HG03025 (cell line): ENCODE measurements at regions not wholly inside any gene's neighbourhood (a gene's known extent, or its start where the extent isn't known, plus 50 kb on each side); places are given as distances from the start of the nearest gene placed in this dataset.
"Not testable (repeated sequence)": the region's sequence is repeated elsewhere in the genome, so short reads cannot be mapped to it uniquely, and the experiment has no call there.

ENCODE experiments used
- ATAC-seq: cut with Tn5 transposase; IDR thresholded peaks from one replicate; pipeline ENCODE4 v1.9.1; 2021; ENCODE audit warnings: mild to moderate bottlenecking, moderate library complexity; ENCODE audit not compliant: unreplicated experiment, low FRiP score

- ATAC-seq: no peak
Observed at GRCh38 chrX:117511379-117511778, 605.2 kb downstream of the KLHL13 start.

DNA sequence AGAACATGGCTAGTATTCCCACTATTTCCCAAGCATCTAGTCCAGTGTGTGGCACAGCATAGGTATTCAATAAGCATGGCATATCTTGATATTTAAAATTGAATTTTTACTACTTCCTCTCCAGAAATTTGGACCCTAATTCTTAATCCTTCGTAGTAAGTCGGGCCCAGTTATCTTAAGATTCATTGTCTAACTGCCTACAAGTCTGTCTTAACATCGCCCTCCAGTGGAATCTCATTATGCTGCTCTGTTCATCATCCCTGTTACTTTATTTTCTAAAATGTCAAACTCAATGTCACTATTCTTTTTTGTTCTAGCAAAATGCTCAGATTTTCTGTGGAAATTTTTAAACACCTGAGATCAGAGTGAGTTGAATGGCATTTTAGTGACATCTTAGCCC, 606.2 kb downstream of the KLHL13 start:
- no peak for ATAC-seq

DNA sequence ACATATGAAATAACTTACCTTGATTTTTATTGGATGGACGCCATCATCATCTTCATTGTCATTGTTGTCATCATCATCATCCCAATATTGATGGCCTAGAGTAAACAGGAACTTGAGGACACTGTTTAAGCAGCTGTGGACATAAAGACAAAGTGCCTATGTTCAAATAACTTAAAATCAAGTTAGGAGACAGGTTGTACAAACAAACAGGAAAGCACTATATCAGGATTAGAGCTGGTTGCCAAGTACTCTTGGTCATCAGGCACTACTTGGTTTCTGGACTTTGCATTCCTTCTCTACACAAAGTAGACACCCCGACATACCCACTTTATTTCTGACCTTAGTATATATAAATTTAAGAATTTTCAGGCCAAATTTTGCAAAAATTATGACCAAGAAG, 608.6 kb downstream of the KLHL13 start:
- no peak for ATAC-seq

DNA sequence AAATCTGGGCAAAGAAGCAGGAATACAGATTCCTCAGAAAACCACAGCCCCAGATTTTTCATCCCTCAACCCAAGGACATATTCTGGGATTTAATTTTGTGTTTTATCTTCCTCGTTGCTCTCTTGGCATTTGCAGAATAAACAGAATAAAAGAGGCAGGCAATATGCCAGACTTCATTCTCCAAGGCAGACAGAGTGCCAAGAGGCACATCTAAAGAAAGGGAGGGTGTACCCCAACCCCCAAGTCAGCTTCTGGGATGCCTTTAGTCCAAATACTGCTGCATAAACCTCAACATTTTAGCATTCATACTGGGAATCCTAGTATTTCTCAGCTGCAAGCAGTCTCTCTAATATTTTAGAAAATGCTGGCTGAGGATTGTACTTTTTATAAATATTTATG, 629.2 kb downstream of the KLHL13 start:
- no peak for ATAC-seq

GRCh38 chrX:117483950-117484349, 632.7 kb downstream of the KLHL13 start:
- no peak for ATAC-seq

DNA sequence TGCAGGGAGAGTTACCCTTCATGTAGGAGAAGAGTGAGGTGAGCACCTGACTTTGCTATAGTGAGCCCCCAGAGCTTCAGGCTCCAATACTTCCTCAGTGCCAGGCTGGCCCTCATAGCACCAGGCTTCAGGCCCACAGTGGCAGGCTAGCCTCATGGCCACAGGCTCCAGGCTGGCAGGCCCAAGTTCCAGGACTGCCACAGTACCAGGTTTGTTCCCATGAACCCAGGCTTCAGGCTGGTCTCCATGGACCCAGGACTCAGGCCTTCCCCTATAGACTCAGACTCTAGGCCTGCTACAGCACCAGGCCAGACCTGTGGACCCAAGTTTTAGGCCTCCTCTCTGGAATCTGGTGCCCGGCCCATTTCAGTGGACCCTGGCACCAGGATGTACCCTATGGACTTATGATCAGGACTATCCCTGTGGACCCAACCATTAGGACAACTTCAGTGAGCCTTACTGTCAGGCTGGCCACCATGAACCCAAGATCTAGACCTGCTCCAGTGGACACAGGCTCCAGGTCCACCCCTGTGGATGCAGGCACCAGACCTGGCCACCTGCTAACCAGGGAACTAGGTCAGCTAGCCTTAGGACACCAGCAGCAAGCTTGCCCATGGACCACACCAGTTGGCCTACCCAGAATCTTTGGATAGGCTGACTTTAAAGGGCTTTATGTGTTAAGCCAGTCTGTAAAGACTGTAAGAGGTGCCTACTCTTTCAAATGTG, 658.2 kb downstream of the KLHL13 start:
- ATAC-seq: no peak

DNA sequence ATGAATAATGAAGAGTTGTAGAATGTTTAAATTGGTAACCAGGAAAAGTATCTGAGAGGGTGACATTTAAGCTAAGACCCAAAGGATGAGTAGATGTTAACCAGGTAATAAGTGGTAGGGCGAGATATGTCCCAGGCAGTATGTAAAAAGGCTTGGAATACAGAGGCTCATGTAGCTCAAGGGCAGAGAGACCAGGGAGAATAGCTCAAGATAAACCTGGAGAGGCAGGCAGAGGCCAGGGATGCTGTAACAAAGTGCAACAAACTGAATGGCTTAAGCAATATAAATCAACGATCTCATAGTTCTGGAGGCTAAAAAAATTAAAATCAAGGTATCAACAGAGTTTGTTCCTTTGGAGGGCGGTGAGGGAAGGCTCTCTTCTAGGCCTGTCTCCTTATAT, 660.8 kb downstream of the KLHL13 start:
- no peak for ATAC-seq

DNA sequence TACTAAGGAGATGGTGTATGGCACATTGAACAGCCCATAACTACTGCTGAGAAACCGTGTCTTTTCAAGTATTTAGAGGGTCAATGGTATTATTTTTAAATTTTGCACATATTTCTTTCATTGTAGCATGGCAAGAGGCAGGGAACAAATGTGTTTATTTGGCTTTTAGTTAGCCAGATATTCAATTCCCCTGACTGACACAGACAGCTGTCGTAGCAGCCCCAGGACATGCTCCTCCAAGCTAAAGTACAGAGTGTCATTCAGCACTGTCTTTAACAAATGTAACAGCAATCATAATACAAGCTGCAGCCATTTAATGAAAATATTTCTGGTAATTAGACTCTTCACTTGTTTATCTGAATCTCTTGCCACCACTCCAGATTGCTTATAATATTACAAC, 687.1 kb downstream of the KLHL13 start:
- no peak for ATAC-seq

- ATAC-seq: no peak
Observed at GRCh38 chrX:117407449-117408150, 709.0 kb downstream of the KLHL13 start.

GRCh38 chrX:117400839-117401238, 715.8 kb downstream of the KLHL13 start:
- ATAC-seq: no peak

DNA sequence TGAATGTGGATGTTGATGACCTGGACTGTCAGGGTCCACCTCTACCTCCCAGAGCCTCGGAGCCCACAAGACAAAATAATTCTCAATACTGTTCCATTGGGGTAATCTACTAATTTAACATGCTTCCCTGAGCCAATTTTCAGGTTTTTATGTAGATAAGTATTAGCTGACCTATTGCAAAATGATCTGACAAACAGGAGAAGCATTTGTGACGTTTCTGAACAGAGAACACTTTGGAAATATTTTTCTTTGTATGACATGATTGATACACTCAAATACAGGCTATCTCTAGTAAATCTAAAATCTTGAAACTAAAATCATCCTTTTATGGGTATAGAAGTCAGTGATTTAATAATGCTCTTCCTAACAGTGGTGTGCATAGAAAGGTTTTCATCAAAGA, 716.6 kb downstream of the KLHL13 start:
- ATAC-seq: no peak

DNA sequence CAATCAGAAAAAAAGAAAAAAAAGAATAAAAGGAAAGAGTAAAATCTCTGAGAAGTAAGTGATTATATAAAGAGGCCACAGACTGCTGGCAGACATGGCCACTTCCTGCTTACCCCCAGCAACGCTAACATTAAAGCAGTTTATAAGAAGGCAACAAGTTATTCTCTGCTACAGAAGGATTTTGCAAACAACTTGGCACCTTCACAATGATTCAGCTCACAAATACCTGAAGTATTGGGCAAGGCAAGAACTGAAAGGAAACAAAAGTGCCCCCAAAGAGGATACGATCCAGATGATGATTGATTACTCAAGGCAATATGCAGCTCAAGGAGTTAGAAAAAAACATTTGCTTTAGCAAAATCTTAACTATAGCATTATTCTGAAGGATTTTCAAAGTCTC, 718.8 kb downstream of the KLHL13 start:
- ATAC-seq: no peak

DNA sequence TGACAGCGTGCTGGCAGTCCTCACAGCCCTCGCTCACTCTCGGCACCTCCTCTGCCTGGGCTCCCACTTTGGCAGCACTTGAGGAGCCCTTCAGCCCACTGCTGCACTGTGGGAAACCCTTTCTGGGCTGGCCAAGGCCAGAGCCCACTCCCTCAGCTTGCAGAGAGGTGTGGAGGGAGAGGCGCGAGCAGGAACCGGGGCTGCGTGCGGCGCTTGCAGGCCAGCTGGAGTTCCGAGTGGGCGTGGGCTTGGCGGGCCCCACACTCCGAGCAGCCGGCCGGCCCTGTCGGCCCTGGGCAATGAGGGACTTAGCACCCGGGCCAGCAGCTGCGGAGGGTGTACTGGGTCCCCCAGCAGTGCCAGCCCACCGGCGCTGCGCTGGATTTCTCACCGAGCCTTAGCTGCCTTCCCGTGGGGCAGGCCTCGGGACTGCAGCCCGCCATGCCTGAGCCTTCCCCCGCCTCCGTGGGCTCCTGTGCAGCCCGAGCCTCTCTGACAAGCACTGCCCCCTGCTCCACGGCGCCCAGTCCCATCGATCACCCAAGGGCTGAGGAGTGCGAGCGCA, 722.0 kb downstream of the KLHL13 start:
- ATAC-seq: not testable (repeated sequence)

- not testable (repeated sequence) for ATAC-seq
Observed at GRCh38 chrX:117392360-117392759, 724.2 kb downstream of the KLHL13 start.

GRCh38 chrX:117376460-117376859, 740.1 kb downstream of the KLHL13 start:
- ATAC-seq: no peak

GRCh38 chrX:117335209-117335608, 781.4 kb downstream of the KLHL13 start:
- no peak for ATAC-seq

GRCh38 chrX:117327373-117327772, 789.2 kb downstream of the KLHL13 start:
- no peak for ATAC-seq

DNA sequence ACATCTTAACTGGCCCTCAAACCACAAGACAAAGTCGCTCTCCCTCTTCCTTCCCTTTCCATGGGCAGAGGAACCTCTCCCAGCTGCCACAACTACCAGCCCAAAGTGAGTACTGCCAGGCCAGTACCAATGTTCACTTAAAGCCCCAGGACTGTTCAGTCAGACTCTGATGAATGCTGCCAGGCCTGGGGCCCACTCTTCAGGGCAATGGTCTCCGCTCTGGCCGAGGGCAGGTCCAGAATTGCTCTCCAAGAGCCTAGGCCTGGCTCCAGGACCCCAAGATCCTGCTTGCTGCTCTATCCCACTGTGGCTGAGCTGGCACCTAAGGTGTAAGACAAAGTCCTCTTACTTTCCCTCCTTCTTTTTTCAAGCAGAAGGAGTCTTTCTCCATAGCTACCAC, 790.9 kb downstream of the KLHL13 start:
- ATAC-seq: no peak

DNA sequence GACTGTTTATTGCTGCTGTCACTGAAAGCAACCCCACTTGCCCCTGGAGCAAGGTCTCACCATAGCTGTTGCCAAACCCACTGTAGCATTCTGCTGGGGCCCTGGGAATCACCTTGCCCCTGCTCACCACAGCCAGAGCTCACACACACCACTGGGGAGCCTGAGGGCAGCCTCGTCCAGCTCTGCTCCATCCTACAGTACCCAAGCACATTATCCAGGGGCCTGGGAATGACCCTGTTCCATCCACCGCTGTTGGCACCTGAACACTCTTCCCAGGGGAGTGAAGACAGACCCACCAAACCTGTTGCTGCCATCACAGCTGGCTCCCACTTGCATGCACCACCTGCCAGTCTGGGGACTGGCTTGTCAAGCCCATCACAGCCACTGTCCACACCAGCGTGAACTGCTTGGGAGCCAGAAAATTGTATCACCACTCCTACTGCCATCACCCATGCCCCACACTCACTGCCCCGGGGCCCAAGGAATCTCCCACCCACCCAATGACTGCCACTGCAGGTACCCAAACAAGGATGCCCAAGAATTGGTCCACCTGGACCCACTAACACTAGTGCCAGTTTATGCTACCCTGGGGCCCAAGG, 811.3 kb downstream of the KLHL13 start:
- ATAC-seq: no peak

DNA sequence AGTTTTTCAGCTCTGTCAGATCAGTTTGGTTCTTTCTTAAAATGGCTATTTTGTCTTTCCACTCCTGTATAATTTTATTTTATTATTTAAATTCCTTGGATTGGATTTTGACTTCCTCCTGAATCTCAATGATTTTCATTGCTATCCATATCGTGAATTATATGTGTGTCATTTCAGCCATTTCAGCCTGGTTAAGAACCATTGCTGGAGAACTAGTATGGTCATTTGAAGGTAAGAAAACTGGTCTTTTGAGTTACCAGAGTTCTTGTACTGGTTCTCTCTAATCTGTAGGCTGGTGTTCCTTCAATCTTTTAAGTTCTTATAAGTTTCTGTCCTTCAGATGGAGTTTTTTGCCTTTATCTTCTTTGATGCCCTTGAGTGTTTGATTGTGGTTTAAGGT, 815.5 kb downstream of the KLHL13 start:
- no peak for ATAC-seq

DNA sequence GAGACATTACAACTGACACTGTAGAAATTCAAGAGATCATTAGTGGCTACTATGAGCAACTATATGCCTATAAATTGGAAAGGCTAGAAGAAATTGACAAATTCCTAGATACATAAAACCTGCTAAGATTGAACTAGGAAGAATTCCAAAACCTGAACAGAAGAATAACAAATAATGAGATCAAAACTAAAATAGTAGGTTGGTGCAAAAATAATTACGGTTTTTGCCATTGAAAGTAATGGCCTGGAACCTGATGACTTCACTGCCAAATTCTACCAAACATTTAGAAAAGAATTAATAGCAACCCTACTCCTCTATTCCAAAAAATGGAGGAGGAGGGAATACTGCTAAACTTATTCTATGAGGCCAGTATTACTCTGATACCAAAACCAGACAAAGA, 824.9 kb downstream of the KLHL13 start:
- ATAC-seq: no peak

DNA sequence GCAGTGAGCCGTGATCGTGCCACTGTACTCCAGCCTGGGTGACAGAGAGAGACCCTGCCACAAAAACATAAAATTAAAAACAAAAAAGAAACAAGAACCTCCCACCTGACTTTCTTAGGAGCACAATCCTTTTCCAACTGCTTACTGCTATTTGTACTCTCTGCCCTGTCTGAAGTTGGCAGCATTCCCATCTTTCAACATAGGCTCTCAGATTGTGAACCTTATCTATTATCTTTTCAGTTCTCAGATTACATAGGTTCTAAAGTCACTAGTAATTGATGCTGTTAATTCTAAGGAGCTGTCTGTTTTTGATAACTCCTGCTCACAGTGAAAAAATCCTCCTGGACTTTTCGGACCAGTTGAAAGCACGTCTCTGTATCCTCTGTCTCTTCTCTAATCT, 812.2 kb upstream of the CT83 start:
- no peak for ATAC-seq
